ENCODE measurements at regions not wholly inside any gene's neighbourhood (a gene's known extent, or its start where the extent isn't known, plus 50 kb on each side); places are given as distances from the start of the nearest gene placed in this dataset.
"Not testable (repeated sequence)": the region's sequence is repeated elsewhere in the genome, so short reads cannot be mapped to it uniquely, and the experiment has no call there.

GRCh38 chr6:93749191-93749590, 329.8 kb upstream of the EPHA7 start:
- no peak for DNase-seq

DNA sequence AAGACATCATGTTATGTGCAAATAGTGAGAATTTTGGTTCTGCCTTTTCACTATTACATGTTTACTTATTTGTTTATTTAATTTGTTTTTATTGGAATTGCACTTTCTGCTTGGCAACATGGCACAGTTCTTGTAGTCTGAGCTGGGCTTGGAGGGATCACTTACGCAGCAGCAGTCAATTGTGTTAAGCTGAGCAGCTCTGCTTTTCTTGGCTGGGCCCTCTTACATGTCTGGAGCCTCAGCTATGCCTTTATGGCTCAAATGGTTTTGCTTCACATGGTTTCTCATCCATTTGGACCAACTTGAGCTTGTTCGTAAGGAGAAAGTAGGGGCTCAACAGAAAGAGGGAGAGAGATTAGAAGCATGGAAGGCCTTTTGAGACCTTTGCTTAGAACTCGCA, 327.5 kb upstream of the EPHA7 start:
- no peak for DNase-seq

- DNase-seq: no peak
Measured at GRCh38 chr6:93745306-93745705, 325.9 kb upstream of the EPHA7 start.

DNA sequence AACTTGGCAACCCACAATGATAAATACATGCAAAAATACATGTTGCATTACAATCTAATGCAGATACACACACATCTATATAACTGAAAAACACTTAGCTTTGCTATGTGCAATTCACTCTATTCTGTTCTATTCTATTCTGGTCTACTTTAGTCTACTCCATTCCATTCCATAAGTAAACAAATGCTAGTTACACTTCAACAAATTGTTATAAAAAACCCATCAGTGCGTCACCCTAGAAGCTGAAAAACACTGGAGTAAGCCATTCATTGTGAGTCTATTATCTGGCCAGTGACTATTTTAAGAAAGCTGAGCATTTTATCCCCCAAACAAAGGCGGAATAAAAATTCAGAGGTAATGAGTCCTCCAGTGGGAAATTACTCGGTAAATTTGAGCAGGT, 315.7 kb upstream of the EPHA7 start:
- DNase-seq: no peak

GRCh38 chr6:93731306-93731705, 311.9 kb upstream of the EPHA7 start:
- no peak for DNase-seq

DNA sequence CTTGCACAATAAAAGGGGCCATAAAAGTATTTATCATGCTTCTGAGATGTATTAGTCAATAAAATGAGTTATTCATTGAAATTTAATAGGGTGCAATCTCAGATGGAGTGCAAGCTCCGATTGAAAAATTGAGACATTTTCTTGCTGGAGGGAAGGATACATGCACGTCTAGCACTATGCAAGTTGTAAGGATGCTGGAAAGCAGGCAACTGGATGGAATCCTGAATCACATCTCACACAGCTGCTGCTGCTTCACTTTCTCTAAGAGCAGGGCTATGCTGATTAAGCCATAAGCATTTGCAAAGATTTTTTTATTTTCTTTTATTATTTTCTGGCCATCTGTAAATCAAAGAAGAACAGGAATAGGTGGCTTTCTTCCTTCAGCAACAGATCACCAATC, 308.8 kb upstream of the EPHA7 start:
- no peak for DNase-seq

DNA sequence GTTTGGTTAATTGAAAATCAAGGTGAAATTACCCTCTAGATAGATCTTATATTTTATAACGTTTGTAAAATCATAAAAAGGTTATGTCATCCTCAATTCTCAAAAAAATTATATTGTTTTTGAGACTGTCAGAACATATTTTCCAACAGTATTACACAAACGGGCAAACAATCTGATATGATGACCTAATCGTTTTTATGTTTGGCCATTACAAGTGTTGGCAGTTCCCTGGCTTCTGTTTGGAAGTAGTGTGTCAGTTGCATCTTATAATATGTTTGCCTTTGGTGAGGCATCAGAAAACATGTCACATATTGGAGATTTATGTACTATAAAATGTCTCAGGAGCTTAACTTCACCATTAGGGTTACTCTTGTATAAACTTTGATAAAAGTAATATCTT, 308.1 kb upstream of the EPHA7 start:
- DNase-seq: no peak

DNA sequence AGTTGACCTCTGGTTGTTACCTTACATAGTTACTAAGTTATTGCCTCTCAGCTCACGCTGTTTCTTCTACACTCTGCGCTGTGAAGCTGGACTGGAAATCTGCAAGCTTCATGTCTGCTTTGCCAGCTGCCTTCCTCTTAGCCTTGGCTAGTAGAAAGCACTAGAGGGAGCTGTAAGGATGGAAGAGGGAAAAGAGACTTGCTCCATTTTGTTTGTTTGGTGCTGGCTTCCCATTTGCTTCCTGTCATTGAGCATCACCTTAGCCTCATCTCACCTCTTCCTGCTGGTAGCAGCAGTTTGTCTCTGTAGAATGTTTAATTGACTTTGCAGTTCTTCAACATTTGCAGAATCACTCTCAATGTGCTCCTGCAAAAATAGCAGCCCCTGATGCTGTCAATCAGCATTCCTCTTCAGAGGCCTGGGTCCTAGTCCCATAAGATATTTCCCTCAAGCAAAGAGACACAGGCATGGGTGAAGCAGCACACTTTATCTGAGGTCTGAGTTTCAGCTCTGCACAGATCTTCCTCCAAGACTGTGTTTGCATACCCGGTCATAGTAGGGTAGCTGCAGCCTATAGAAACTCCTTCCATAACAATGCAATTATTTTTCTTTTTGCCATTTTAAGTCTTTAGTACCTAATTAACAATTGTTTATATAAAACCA, 302.2 kb upstream of the EPHA7 start:
- peak; percentile 44 for DNase-seq

- peak; percentile 2 for DNase-seq
Measured at GRCh38 chr6:93713974-93714373, 294.6 kb upstream of the EPHA7 start.

DNA sequence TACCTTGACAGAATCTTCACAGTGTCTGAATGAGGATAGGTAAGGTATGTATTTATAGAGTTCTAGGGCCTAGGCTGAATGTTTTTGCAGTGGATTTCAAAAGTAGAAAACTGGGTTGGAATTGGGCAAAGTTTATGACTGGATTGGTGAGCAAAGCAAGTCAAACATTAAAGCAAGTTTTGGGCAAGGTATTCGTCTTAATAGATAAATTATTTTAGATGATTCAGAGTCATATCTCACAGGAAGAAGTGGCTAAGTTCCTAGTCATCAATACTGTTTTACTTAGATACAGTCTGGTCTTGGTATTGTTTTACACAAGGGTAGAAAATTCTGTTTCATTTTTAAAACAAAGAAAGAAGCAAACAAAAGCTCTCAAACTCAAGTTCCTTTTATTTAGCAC, 284.1 kb upstream of the EPHA7 start:
- no peak for DNase-seq

DNA sequence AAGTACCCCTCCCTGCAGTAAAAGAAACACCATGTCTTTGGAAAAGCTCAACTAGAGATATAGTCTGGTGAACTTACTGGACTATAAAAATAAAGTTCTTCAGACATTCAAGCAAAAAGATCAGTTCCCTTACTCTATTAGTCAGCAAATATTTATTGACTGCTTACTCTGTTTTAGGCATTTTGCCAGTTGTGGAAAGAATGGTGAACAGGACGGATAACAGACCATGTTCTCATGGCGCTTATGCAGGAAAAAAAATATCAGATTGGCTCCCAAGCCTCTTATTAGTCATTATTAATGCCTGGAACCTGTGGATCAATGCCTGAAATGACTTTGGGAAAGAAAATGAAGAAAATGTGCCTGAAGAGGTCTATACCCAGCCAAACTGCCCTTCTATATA, 282.2 kb upstream of the EPHA7 start:
- no peak for DNase-seq

- DNase-seq: no peak
Measured at GRCh38 chr6:93685494-93685893, 266.1 kb upstream of the EPHA7 start.

DNA sequence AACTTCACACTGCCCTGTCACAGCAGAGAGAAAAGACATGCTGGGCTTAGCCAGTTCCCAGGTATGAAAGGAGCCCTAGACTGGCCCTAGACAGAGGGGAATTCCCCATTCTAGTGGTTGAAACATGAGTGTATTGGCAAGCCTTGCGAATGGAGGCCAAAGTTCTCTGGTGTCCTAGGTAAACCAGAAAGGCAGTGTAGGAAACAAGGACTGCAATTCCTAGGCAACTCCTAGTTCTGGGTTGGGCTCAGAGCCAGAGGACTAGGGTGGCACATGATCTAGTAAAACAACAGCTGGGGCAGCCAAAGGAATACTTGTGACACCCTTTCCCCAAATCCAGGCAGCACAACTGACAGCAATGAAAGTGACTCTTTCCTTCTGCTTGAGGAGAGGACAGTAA, 265.0 kb upstream of the EPHA7 start:
- DNase-seq: no peak

GRCh38 chr6:93679836-93680235, 260.5 kb upstream of the EPHA7 start:
- DNase-seq: no peak

- DNase-seq: peak; percentile 21
Measured at GRCh38 chr6:93678841-93679454, 259.6 kb upstream of the EPHA7 start.

GRCh38 chr6:93677264-93677965, 258.1 kb upstream of the EPHA7 start:
- peak; percentile 29 for DNase-seq

GRCh38 chr6:93676581-93676980, 257.2 kb upstream of the EPHA7 start:
- no peak for DNase-seq

DNA sequence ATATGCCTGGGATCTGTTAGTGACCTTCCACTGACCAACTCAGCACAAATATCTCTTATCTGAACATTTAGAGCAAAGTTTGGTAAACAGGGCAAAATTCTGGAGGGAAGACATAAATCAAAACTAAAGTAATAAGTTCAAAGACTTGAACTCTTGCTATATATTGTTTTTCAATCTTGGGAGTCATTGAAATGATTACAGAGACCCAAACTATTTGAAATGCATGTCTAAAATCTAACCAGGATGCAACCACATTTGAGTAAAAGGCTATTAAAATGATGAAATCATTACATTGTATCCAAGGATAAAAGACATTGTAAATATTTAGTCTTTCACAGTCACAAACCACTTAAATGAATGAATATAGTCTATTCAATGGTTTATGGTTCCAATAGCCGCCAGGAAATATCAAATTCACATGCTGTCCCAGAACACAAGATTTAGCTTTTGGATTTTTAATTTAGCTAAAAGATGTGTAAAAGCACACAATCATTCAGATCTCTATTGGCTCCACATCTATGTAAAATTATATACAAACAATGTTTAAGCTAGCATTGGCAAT, 256.6 kb upstream of the EPHA7 start:
- no peak for DNase-seq

DNA sequence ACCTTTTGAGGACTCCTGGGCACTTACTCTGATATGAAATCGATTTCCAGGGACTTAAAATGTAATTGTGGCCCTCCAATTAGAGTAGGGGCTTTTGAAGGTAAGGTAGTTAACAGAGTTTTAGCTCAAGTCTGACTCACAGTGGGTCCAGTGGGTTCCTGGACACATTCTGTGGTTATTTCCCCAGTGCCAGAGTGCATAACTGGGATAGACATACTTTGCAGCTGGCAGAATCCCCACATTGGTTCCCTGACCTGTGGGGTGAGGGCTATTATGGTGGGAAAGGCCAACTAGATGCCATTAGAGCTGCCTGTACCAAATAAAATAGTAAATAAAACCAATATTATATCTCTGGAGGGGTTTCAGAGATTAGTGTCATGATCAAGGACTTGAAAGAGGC, 243.8 kb upstream of the EPHA7 start:
- no peak for DNase-seq

DNA sequence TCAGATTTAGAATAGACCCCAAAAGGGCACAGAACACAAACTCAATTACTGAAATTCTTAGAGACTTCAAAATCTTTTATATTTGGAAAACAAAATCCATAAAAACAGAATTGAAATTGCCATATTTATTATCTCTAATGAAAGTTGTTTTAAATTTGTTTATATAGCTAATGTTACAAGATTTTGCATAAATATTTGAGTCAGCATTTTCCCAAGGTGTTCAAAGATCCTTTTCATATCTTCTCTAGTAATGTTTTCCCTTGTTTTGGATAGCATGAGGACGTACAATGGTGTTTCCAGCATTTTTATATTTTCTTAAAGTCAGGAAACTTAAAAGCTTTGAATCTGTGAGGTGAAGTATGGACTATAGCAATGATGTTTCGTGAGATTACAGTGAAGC, 235.2 kb upstream of the EPHA7 start:
- DNase-seq: no peak

DNA sequence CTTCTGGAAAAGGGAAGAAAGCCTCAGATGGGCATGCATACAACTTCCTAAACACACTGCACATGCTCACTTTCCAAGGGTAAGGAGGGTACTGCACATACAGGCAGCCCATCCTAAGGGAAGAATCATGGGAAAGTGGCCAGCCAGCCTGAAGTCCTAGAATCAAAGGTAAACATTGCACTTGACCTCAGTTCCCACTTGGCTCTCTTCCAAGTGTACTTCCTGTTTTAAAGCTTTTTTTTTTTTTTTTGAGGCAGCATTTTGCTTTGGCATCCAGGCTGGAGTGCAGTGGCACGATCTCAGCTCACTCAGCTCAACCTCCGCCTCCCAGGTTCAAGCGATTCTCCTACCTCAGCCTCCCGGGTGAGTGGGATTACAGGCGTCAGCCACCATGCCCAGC, 225.3 kb upstream of the EPHA7 start:
- no peak for DNase-seq

GRCh38 chr6:93639126-93639525, 219.8 kb upstream of the EPHA7 start:
- no peak for DNase-seq

DNA sequence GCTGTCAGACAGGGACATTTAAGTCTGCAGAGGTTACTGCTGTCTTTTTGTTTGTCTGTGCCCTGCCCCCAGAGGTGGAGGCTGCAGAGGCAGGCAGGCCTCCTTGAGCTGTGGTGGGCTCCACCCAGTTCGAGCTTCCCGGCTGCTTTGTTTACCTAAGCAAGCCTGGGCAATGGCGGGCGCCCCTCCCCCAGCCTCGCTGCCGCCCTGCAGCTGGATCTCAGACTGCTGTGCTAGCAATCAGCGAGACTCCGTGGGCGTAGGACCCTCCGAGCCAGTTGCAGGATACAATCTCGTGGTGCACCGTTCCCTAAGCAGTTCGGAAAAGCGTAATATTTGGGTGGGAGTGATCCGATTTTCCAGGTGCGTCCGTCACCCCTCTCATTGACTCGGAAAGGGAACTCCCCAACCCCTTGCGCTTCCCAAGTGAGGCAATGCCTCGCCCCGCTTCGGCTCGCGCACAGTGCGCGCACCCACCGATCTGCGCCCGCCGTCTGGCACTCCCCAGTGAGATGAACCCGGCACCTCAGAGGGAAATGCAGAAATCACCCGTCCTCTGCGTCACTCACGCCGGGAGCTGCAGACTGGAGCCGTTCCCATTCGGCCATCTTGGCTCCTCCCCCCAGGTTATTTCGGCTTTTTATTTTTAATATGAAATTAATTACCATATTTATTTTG, 217.8 kb upstream of the EPHA7 start:
- DNase-seq: not testable (repeated sequence)

- DNase-seq: no peak
Measured at GRCh38 chr6:93624408-93624807, 205.0 kb upstream of the EPHA7 start.

Measured in eye (tissue), 1 donor.